Hematopoietic multipotent progenitor cell treated with erythropoietin and hydrocortisone succinate and interleukin-3 and kit ligand, for 8 days (in vitro differentiated cells): ENCODE measurements at regions not wholly inside any gene's neighbourhood (a gene's known extent, or its start where the extent isn't known, plus 50 kb on each side); places are given as distances from the start of the nearest gene placed in this dataset.

Experiments used
- DNase-seq: peaks from one replicate; pipeline ENCODE4 v3.0.0-alpha.2; 2015

- no peak for DNase-seq
Measured at GRCh38 chr3:40705663-40706062, 180.9 kb downstream of the ZNF621 start.

- DNase-seq: no peak
Measured at GRCh38 chr3:40713306-40713705, 188.5 kb downstream of the ZNF621 start.

- no peak for DNase-seq
Measured at GRCh38 chr3:40713795-40714194, 189.0 kb downstream of the ZNF621 start.

- no peak for DNase-seq
Measured at GRCh38 chr3:40714771-40715345, 190.1 kb downstream of the ZNF621 start.

GRCh38 chr3:40715551-40715950, 190.8 kb downstream of the ZNF621 start:
- no peak for DNase-seq

- no peak for DNase-seq
Measured at GRCh38 chr3:40717471-40717870, 192.7 kb downstream of the ZNF621 start.

GRCh38 chr3:40718209-40718608, 193.4 kb downstream of the ZNF621 start:
- DNase-seq: no peak

GRCh38 chr3:40718681-40719080, 193.9 kb downstream of the ZNF621 start:
- DNase-seq: peak; percentile 4

GRCh38 chr3:40719660-40720287, 195.0 kb downstream of the ZNF621 start:
- DNase-seq: no peak

- no peak for DNase-seq
Measured at GRCh38 chr3:40720341-40720740, 195.6 kb downstream of the ZNF621 start.

GRCh38 chr3:40720863-40721262, 196.1 kb downstream of the ZNF621 start:
- DNase-seq: no peak

- DNase-seq: no peak
Measured at GRCh38 chr3:40723083-40723660, 198.4 kb downstream of the ZNF621 start.

GRCh38 chr3:40725031-40725430, 200.3 kb downstream of the ZNF621 start:
- no peak for DNase-seq

- no peak for DNase-seq
Measured at GRCh38 chr3:40731445-40731844, 206.7 kb downstream of the ZNF621 start.

- DNase-seq: no peak
Measured at GRCh38 chr3:40736943-40737342, 212.2 kb downstream of the ZNF621 start.

GRCh38 chr3:40737343-40737742, 212.6 kb downstream of the ZNF621 start:
- no peak for DNase-seq

- DNase-seq: no peak
Measured at GRCh38 chr3:40739971-40740370, 215.2 kb downstream of the ZNF621 start.

- no peak for DNase-seq
Measured at GRCh38 chr3:40741729-40742128, 217.0 kb downstream of the ZNF621 start.

GRCh38 chr3:40745381-40746106, 220.8 kb downstream of the ZNF621 start:
- no peak for DNase-seq

GRCh38 chr3:40751666-40752065, 226.9 kb downstream of the ZNF621 start:
- no peak for DNase-seq

GRCh38 chr3:40752492-40752891, 227.7 kb downstream of the ZNF621 start:
- no peak for DNase-seq

- no peak for DNase-seq
Measured at GRCh38 chr3:40753291-40753770, 228.6 kb downstream of the ZNF621 start.

GRCh38 chr3:40753951-40754350, 229.2 kb downstream of the ZNF621 start:
- DNase-seq: no peak

- no peak for DNase-seq
Measured at GRCh38 chr3:40754994-40755393, 230.2 kb downstream of the ZNF621 start.
